HEK293 (cell line): ENCODE measurements at regions not wholly inside any gene's neighbourhood (a gene's known extent, or its start where the extent isn't known, plus 50 kb on each side); places are given as distances from the start of the nearest gene placed in this dataset.

ENCODE experiments used
- CTCF ChIA-PET: fragments of 350-600 bp; formaldehyde crosslinking; extraction: SDS; loops from one replicate; lab custom pipeline; 2021; ENCODE audit warnings: antibody characterized with exemption; lab: Yijun Ruan, JAX
- POLR2A ChIA-PET: fragments of 300-600 bp; formaldehyde crosslinking; extraction: SDS; loops from one replicate; lab custom pipeline; 2020; ENCODE audit warnings: antibody characterized with exemption, inconsistent platforms; lab: Yijun Ruan, JAX
- H3K27ac ChIP-seq: fragments of 200-500 bp; sonication (Bioruptor generic); 2 replicates; pipeline ENCODE4 v1.5.1; 2014; ENCODE audit warnings: low read depth, low read length, control low read depth, inconsistent platforms; ENCODE audit errors: extremely low read depth
- H3K36me3 ChIP-seq, 2 experiments: fragments of 200-500 bp in 1 of 2; sonication (Bioruptor generic) in 1 of 2; 1 replicate in 1 of 2; 2 replicates in 1 of 2; pipeline ENCODE4 v1.5.1; 2014 to 2017; ENCODE audit warnings: inconsistent platforms in 2 of 2, low read length in 2 of 2; ENCODE audit not compliant: control insufficient read depth in 2 of 2, insufficient read depth in 1 of 2
- H3K4me1 ChIP-seq: fragments of 200-500 bp; sonication (Bioruptor generic); 2 replicates; pipeline ENCODE4 v1.5.1; 2014; ENCODE audit warnings: mild to moderate bottlenecking, low read length, inconsistent platforms; ENCODE audit not compliant: control insufficient read depth, insufficient read depth
- H3K4me3 ChIP-seq: 2 replicates; pipeline ENCODE4 v1.5.1; 2011; ENCODE audit warnings: low read depth, mild to moderate bottlenecking, control low read depth, low read length, moderate library complexity
- H3K9me3 ChIP-seq: fragments of 200-500 bp; sonication (Bioruptor generic); 2 replicates; pipeline ENCODE4 v1.5.1; 2014; ENCODE audit warnings: low read depth, low read length, inconsistent platforms; ENCODE audit not compliant: control insufficient read depth, insufficient read depth
- BCL11B ChIP-seq: fragments of 450-650 bp; formaldehyde crosslinking; IDR thresholded peaks from 2 replicates; pipeline ENCODE4 v1.5.1; 2016; ENCODE audit warnings: low read depth, missing biosample characterization, missing genetic modification characterization
- KLF16 ChIP-seq: fragments of 450-650 bp; formaldehyde crosslinking; IDR thresholded peaks from 2 replicates; pipeline ENCODE4 v1.5.1; 2017; ENCODE audit warnings: missing biosample characterization, missing genetic modification characterization
- KLF9 ChIP-seq: fragments of 450-650 bp; formaldehyde crosslinking; IDR thresholded peaks from 2 replicates; pipeline ENCODE4 v1.5.1; 2016; ENCODE audit warnings: missing biosample characterization, missing genetic modification characterization, low read depth
- MEIS1 ChIP-seq: sonication (generic); formaldehyde crosslinking; IDR thresholded peaks from 2 replicates; pipeline ENCODE4 v1.8.1; 2022; ENCODE audit warnings: missing genetic modification reagents, mild to moderate bottlenecking, borderline replicate concordance
- SALL2 ChIP-seq: fragments of 450-650 bp; formaldehyde crosslinking; IDR thresholded peaks from 2 replicates; pipeline ENCODE4 v1.5.0; 2017; ENCODE audit warnings: missing biosample characterization, mild to moderate bottlenecking, missing genetic modification characterization, borderline replicate concordance
- TCF7L2 ChIP-seq: IDR thresholded peaks from 2 replicates; pipeline ENCODE4 v1.6.1; 2011; ENCODE audit warnings: low read depth, mild to moderate bottlenecking, inconsistent platforms, low read length, moderate library complexity, borderline replicate concordance
- ZBTB48 ChIP-seq: fragments of 450-650 bp; formaldehyde crosslinking; IDR thresholded peaks from 2 replicates; pipeline ENCODE4 v1.5.1; 2016; ENCODE audit warnings: missing biosample characterization, missing genetic modification characterization
- ZBTB8A ChIP-seq: fragments of 450-650 bp; formaldehyde crosslinking; IDR thresholded peaks from 2 replicates; pipeline ENCODE4 v1.5.1; 2016; ENCODE audit warnings: missing biosample characterization, missing genetic modification characterization
- ZFP3 ChIP-seq: fragments of 450-650 bp; formaldehyde crosslinking; IDR thresholded peaks from 2 replicates; pipeline ENCODE4 v1.5.1; 2016; ENCODE audit warnings: low read depth, missing biosample characterization, missing genetic modification characterization
- ZNF16 ChIP-seq: fragments of 450-650 bp; formaldehyde crosslinking; IDR thresholded peaks from 2 replicates; pipeline ENCODE4 v1.5.1; 2016; ENCODE audit warnings: low read depth, missing biosample characterization, missing genetic modification characterization
- ZNF184 ChIP-seq: fragments of 450-650 bp; IDR thresholded peaks from 2 replicates; pipeline ENCODE4 v1.5.1; 2018; ENCODE audit warnings: missing biosample characterization, mild to moderate bottlenecking, missing genetic modification characterization
- ZNF239 ChIP-seq: fragments of 450-650 bp; formaldehyde crosslinking; IDR thresholded peaks from 2 replicates; pipeline ENCODE4 v1.5.1; 2016; ENCODE audit warnings: missing biosample characterization, missing genetic modification characterization
- ZNF48 ChIP-seq: fragments of 450-650 bp; formaldehyde crosslinking; IDR thresholded peaks from 2 replicates; pipeline ENCODE4 v1.5.1; 2016; ENCODE audit warnings: missing biosample characterization, missing genetic modification characterization
- ZNF514 ChIP-seq: fragments of 450-650 bp; formaldehyde crosslinking; IDR thresholded peaks from 2 replicates; pipeline ENCODE4 v1.5.1; 2016; ENCODE audit warnings: missing biosample characterization, missing genetic modification characterization
- ZNF555 ChIP-seq: fragments of 450-650 bp; formaldehyde crosslinking; conservative IDR thresholded peaks from 2 replicates; pipeline ENCODE4 v1.5.1; 2017; ENCODE audit warnings: missing biosample characterization, mild to moderate bottlenecking, missing genetic modification characterization, inconsistent platforms
- ZNF610 ChIP-seq: fragments of 450-650 bp; formaldehyde crosslinking; IDR thresholded peaks from 2 replicates; pipeline ENCODE4 v1.5.1; 2016; ENCODE audit warnings: missing biosample characterization, missing genetic modification characterization, borderline replicate concordance
- ZNF837 ChIP-seq: fragments of 450-650 bp; formaldehyde crosslinking; IDR thresholded peaks from 2 replicates; pipeline ENCODE4 v1.5.1; 2016; ENCODE audit warnings: missing biosample characterization, missing genetic modification characterization
- ZSCAN16 ChIP-seq: fragments of 450-650 bp; formaldehyde crosslinking; IDR thresholded peaks from 2 replicates; pipeline ENCODE4 v1.5.1; 2016; ENCODE audit warnings: missing biosample characterization, missing genetic modification characterization
- TF ChIP-seq, protein P1 (sequence below): fragments of 450-650 bp; formaldehyde crosslinking; IDR thresholded peaks from 2 replicates; pipeline ENCODE4 v1.5.1; 2016; ENCODE audit warnings: missing biosample characterization, missing genetic modification characterization, borderline replicate concordance
- TF ChIP-seq, protein P2 (sequence below): fragments of 450-650 bp; formaldehyde crosslinking; IDR thresholded peaks from 2 replicates; pipeline ENCODE4 v1.5.1; 2016; ENCODE audit warnings: missing biosample characterization, missing genetic modification characterization, borderline replicate concordance
- TF ChIP-seq, protein P3 (sequence below): fragments of 450-650 bp; formaldehyde crosslinking; IDR thresholded peaks from 2 replicates; pipeline ENCODE4 v1.5.1; 2016; ENCODE audit warnings: missing biosample characterization, missing genetic modification characterization

DNA sequence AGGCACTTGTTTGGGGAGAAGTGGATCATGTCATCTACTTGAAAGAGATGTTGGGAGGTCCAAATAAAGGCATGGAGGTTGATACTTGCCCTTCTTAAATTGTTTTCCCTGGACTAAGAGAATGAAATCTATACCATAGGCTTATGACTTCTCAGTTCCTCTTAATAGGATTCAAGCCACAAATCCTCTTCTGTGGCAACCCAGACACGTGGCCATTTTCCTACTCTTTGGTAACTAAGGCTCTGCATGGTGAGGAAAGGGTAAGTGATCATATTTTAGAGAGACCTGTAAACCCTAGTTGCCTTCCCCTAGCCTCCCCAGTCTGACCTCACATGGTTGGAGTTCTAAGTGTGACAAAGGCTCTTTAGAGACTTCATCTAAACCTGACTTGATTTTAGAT, 72.9 kb upstream of the CD44 start:
- H3K36me3 ChIP-seq = no peaks in the 10 kb centered on the region

DNA sequence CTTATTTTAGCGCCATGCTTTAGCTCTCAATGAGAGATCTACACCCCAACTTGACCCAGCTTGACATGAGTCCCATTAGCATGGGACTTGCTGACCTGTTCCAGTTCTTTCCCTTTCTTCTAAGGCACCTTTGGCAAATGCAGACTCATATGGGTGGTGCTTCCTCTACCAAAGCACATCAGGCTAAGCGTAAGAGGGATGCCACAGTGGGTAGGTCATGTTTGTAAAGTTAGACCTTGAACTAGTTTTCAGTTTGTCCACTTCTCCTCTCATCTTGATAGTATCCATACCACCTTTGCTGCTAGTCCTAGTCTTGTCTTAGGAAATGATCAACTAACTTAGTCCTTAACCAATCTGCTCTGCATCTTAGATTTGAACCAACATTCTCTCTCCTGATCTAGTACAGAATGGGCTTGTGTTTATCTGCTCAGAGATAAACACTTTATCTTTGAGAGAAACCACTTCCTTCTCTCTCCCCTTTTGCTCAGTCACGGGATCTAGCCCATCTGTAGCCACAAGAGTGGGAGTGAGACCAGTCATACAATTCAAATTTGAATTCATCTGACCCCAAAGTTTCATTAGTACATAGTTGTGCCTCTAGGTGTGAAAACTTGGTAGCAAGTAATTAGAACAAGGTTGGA, 72.1 kb upstream of the CD44 start:
- no peaks in the 10 kb centered on the region for H3K4me1 ChIP-seq
- CTCF ChIA-PET = no interaction called here
- TF ChIP-seq KLF9 (tag by site-specific recombination) (no peak), SALL2 (tag by site-specific recombination) (no peak), ZFP3 (tag by site-specific recombination) (no peak), MEIS1 (CRISPR knock-in tag) (no peak), ZNF514 (tag by site-specific recombination) (no peak)
- TF ChIP-seq, protein P1, sequence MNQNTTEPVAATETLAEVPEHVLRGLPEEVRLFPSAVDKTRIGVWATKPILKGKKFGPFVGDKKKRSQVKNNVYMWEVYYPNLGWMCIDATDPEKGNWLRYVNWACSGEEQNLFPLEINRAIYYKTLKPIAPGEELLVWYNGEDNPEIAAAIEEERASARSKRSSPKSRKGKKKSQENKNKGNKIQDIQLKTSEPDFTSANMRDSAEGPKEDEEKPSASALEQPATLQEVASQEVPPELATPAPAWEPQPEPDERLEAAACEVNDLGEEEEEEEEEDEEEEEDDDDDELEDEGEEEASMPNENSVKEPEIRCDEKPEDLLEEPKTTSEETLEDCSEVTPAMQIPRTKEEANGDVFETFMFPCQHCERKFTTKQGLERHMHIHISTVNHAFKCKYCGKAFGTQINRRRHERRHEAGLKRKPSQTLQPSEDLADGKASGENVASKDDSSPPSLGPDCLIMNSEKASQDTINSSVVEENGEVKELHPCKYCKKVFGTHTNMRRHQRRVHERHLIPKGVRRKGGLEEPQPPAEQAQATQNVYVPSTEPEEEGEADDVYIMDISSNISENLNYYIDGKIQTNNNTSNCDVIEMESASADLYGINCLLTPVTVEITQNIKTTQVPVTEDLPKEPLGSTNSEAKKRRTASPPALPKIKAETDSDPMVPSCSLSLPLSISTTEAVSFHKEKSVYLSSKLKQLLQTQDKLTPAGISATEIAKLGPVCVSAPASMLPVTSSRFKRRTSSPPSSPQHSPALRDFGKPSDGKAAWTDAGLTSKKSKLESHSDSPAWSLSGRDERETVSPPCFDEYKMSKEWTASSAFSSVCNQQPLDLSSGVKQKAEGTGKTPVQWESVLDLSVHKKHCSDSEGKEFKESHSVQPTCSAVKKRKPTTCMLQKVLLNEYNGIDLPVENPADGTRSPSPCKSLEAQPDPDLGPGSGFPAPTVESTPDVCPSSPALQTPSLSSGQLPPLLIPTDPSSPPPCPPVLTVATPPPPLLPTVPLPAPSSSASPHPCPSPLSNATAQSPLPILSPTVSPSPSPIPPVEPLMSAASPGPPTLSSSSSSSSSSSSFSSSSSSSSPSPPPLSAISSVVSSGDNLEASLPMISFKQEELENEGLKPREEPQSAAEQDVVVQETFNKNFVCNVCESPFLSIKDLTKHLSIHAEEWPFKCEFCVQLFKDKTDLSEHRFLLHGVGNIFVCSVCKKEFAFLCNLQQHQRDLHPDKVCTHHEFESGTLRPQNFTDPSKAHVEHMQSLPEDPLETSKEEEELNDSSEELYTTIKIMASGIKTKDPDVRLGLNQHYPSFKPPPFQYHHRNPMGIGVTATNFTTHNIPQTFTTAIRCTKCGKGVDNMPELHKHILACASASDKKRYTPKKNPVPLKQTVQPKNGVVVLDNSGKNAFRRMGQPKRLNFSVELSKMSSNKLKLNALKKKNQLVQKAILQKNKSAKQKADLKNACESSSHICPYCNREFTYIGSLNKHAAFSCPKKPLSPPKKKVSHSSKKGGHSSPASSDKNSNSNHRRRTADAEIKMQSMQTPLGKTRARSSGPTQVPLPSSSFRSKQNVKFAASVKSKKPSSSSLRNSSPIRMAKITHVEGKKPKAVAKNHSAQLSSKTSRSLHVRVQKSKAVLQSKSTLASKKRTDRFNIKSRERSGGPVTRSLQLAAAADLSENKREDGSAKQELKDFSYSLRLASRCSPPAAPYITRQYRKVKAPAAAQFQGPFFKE (tag by site-specific recombination) = no peak
- POLR2A ChIA-PET = no interaction called here
- H3K9me3 ChIP-seq = no peaks in the 10 kb centered on the region
- H3K36me3 ChIP-seq = no peaks in the 10 kb centered on the region
- H3K27ac ChIP-seq = no peak overlapping the region
- no peak overlapping the region for H3K4me3 ChIP-seq

More for the DNA sequence above, 72.9 kb upstream of the CD44 start:
- ChIA-PET POLR2A (no interaction called here), CTCF (no interaction called here)
- Histone ChIP-seq H3K4me3 (no peak overlapping the region), H3K9me3 (no peaks in the 10 kb centered on the region), H3K27ac (no peak overlapping the region), H3K4me1 (no peaks in the 10 kb centered on the region)
- no peak for TF ChIP-seq ZBTB48 (tag by site-specific recombination)
- TF ChIP-seq KLF9 (tag by site-specific recombination) = no peak
- TF ChIP-seq BCL11B (tag by site-specific recombination) = no peak
- no peak for TF ChIP-seq ZNF555 (tag by site-specific recombination)
- TF ChIP-seq ZSCAN16 = no peak
- TF ChIP-seq ZBTB8A (tag by site-specific recombination) = no peak
- no peak for TF ChIP-seq ZNF48 (tag by site-specific recombination)
- TF ChIP-seq ZNF837 (tag by site-specific recombination) = no peak

DNA sequence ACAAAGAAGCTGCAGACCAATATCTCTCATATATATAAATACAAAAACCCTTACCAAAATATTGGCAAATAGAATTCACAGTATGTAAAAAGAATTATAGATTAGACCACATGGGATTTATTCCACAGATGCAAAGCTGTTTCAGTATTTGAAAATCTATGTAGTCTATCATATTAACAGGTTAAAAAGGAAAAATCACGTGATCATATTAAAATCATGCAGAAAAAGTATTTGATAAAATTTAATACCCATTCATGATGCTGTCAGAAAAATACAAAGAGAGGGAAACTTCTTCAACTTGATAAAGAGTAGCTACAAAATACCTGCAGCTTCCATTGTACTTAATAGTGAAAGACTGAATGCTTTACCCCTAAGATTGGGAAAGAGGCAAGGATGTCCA, 67.2 kb upstream of the CD44 start:
- H3K9me3 ChIP-seq = no peaks in the 10 kb centered on the region
- CTCF ChIA-PET = no interaction called here
- no peak overlapping the region for H3K4me3 ChIP-seq
- no peak overlapping the region for H3K27ac ChIP-seq
- POLR2A ChIA-PET = no interaction called here
- no peaks in the 10 kb centered on the region for H3K4me1 ChIP-seq
- H3K36me3 ChIP-seq = no peaks in the 10 kb centered on the region
- TF ChIP-seq ZNF610 = no peak
- TF ChIP-seq ZNF16 (tag by site-specific recombination) = no peak
- TF ChIP-seq ZNF239 (tag by site-specific recombination) = no peak
- TF ChIP-seq, protein P2, sequence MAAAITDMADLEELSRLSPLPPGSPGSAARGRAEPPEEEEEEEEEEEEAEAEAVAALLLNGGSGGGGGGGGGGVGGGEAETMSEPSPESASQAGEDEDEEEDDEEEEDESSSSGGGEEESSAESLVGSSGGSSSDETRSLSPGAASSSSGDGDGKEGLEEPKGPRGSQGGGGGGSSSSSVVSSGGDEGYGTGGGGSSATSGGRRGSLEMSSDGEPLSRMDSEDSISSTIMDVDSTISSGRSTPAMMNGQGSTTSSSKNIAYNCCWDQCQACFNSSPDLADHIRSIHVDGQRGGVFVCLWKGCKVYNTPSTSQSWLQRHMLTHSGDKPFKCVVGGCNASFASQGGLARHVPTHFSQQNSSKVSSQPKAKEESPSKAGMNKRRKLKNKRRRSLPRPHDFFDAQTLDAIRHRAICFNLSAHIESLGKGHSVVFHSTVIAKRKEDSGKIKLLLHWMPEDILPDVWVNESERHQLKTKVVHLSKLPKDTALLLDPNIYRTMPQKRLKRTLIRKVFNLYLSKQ (tag by site-specific recombination) = no peak
- TF ChIP-seq ZNF184 (tag by site-specific recombination) = no peak
- no peak for TF ChIP-seq TCF7L2
- TF ChIP-seq, protein P3, sequence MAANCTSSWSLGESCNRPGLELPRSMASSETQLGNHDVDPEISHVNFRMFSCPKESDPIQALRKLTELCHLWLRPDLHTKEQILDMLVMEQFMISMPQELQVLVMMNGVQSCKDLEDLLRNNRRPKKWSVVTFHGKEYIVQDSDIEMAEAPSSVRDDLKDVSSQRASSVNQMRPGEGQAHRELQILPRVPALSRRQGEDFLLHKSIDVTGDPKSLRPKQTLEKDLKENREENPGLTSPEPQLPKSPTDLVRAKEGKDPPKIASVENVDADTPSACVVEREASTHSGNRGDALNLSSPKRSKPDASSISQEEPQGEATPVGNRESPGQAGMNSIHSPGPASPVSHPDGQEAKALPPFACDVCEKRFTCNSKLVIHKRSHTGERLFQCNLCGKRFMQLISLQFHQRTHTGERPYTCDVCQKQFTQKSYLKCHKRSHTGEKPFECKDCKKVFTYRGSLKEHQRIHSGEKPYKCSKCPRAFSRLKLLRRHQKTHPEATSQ = no peak
- no peak for TF ChIP-seq KLF16 (tag by site-specific recombination)
